CD4-positive, alpha-beta T cell treated with Interleukin-10 for 1 hour (primary cell): ENCODE measurements at regions not wholly inside any gene's neighbourhood (a gene's known extent, or its start where the extent isn't known, plus 50 kb on each side); places are given as distances from the start of the nearest gene placed in this dataset.

Experiments
- DNase-seq: peaks from one replicate; pipeline ENCODE4 v3.0.0-alpha.2; 2020

- DNase-seq: no peak
These were observed 197.8 kb downstream of the TEX29 start for GRCh38 chr13:111518161-111518792.

GRCh38 chr13:111519041-111519440 is 198.6 kb downstream of the TEX29 start:
- no peak for DNase-seq

GRCh38 chr13:111519490-111520170 is 199.2 kb downstream of the TEX29 start:
- DNase-seq: no peak

GRCh38 chr13:111521030-111521429 is 200.6 kb downstream of the TEX29 start:
- no peak for DNase-seq

GRCh38 chr13:111521691-111522229 is 201.3 kb downstream of the TEX29 start:
- DNase-seq: no peak

- no peak for DNase-seq
These were observed 205.1 kb downstream of the TEX29 start for GRCh38 chr13:111525320-111526118.

- DNase-seq: no peak
These were observed 206.5 kb downstream of the TEX29 start for GRCh38 chr13:111526922-111527321.

- no peak for DNase-seq
These were observed 207.3 kb downstream of the TEX29 start for GRCh38 chr13:111527614-111528229.

- no peak for DNase-seq
These were observed 208.1 kb downstream of the TEX29 start for GRCh38 chr13:111528513-111528912.

GRCh38 chr13:111530137-111530870 is 209.9 kb downstream of the TEX29 start:
- no peak for DNase-seq

- no peak for DNase-seq
These were observed 211.1 kb downstream of the TEX29 start for GRCh38 chr13:111531505-111531904.

GRCh38 chr13:111532111-111532510 is 211.7 kb downstream of the TEX29 start:
- DNase-seq: no peak

- DNase-seq: no peak
These were observed 213.7 kb downstream of the TEX29 start for GRCh38 chr13:111533900-111534683.

GRCh38 chr13:111534751-111535522 is 214.5 kb downstream of the TEX29 start:
- DNase-seq: no peak

- DNase-seq: no peak
These were observed 215.0 kb downstream of the TEX29 start for GRCh38 chr13:111535523-111535811.

- DNase-seq: no peak
These were observed 215.7 kb downstream of the TEX29 start for GRCh38 chr13:111536075-111536642.

GRCh38 chr13:111537115-111537728 is 216.8 kb downstream of the TEX29 start:
- DNase-seq: no peak

- no peak for DNase-seq
These were observed 217.5 kb downstream of the TEX29 start for GRCh38 chr13:111537843-111538499.

- DNase-seq: no peak
These were observed 218.8 kb downstream of the TEX29 start for GRCh38 chr13:111539252-111539651.
